Fibroblast of lung (primary cell): ENCODE measurements at regions not wholly inside any gene's neighbourhood (a gene's known extent, or its start where the extent isn't known, plus 50 kb on each side); places are given as distances from the start of the nearest gene placed in this dataset.

Experiments
- EZH2 ChIP-seq: IDR thresholded peaks from 2 replicates; pipeline ENCODE4 v1.5.1; 2012; ENCODE audit warnings: low read length, control low read depth, mild to moderate bottlenecking; ENCODE audit errors: missing control alignments
- TF ChIP-seq, protein P1 (sequence below), 2 donors: IDR thresholded peaks in 1 of 2; conservative IDR thresholded peaks in 1 of 2; 1 replicate in 1 of 2; 2 replicates in 1 of 2; pipeline ENCODE4 v1.5.1; 2011 to 2012; ENCODE audit warnings: low read length in 2 of 2, control low read depth in 1 of 2, inconsistent platforms in 1 of 2, low read depth in 1 of 2, mild to moderate bottlenecking in 1 of 2

DNA sequence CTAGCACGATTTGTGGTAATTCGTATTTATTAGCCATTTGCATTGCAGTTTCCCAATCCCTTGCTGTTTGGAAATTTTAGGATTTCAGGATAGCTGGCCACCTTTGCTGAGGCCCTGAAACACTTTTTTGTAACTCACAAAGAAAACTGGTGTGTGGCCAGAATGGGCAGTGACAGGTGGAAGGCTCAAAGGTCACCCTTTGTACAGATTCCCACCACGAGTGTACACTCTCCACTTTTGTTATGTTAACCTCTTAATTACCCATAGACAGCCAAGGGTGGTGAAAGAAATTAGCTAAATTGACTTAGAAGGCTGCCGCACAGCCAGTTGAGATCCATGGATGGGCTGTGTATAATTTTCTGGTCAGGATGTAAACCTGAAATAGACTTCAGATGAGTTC is 109.7 kb upstream of the ARX start:
- TF ChIP-seq, protein P1, sequence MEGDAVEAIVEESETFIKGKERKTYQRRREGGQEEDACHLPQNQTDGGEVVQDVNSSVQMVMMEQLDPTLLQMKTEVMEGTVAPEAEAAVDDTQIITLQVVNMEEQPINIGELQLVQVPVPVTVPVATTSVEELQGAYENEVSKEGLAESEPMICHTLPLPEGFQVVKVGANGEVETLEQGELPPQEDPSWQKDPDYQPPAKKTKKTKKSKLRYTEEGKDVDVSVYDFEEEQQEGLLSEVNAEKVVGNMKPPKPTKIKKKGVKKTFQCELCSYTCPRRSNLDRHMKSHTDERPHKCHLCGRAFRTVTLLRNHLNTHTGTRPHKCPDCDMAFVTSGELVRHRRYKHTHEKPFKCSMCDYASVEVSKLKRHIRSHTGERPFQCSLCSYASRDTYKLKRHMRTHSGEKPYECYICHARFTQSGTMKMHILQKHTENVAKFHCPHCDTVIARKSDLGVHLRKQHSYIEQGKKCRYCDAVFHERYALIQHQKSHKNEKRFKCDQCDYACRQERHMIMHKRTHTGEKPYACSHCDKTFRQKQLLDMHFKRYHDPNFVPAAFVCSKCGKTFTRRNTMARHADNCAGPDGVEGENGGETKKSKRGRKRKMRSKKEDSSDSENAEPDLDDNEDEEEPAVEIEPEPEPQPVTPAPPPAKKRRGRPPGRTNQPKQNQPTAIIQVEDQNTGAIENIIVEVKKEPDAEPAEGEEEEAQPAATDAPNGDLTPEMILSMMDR (conservative IDR thresholded peaks at IDR 0.05 in 1 of 2, IDR thresholded peaks at IDR 0.05 in 1 of 2; ENCODE audit: low read depth in 1 of 2, low read length in 2 of 2) = no peak
- TF ChIP-seq EZH2 = no peak
